Adrenal gland (tissue), 9 donors: ENCODE measurements at regions not wholly inside any gene's neighbourhood (a gene's known extent, or its start where the extent isn't known, plus 50 kb on each side); places are given as distances from the start of the nearest gene placed in this dataset.

ENCODE experiments used
- DNase-seq, 7 donors: peaks; one replicate each; pipeline ENCODE4 v3.0.0-alpha.2; 2019 to 2020
- H3K27ac ChIP-seq, 5 donors: fragments of 200-600 bp; sonication (generic) in 4 of 5; 1 replicate in 3 of 5; 2 replicates in 2 of 5; pipeline versions ENCODE4 v1.5.1 to v1.8.0; 2016 to 2020; ENCODE audit warnings: mild to moderate bottlenecking in 1 of 5
- H3K27me3 ChIP-seq: fragments of 200-600 bp; 2 replicates; pipeline ENCODE4 v1.8.0; 2021
- H3K36me3 ChIP-seq, 2 donors: fragments of 200-600 bp; replicated peaks in 1 of 2; 1 replicate in 1 of 2; 2 replicates in 1 of 2; pipeline versions ENCODE4 v1.5.1 to v1.8.0; 2018 to 2022
- H3K4me1 ChIP-seq, 2 donors: fragments of 200-600 bp; replicated peaks in 1 of 2; 1 replicate in 1 of 2; 2 replicates in 1 of 2; pipeline versions ENCODE4 v1.5.1 to v1.8.0; 2018 to 2021
- H3K4me3 ChIP-seq, 4 donors: fragments of 200-600 bp; sonication (generic) in 3 of 4; one replicate each; pipeline ENCODE4 v1.5.1; 2016 to 2018
- H3K9me3 ChIP-seq, 3 donors: fragments of 200-600 bp; sonication (generic) in 1 of 3; replicated peaks in 1 of 3; 1 replicate in 2 of 3; 2 replicates in 1 of 3; pipeline versions ENCODE4 v1.5.1 to v1.8.0; 2016 to 2021
- CTCF ChIP-seq, 6 experiments: fragments of 450-650 bp in 4 of 6; fragments of 200-600 bp in 2 of 6; sonication (generic) in 1 of 6; IDR thresholded peaks; 1 replicate in 5 of 6; 2 replicates in 1 of 6; pipeline versions ENCODE4 v1.5.1 to v1.8.0; 2016 to 2021; ENCODE audit warnings: antibody characterized with exemption in 6 of 6, mild to moderate bottlenecking in 2 of 6, moderate library complexity in 1 of 6
- POLR2A ChIP-seq, 2 donors: fragments of 450-650 bp; IDR thresholded peaks; one replicate each; pipeline ENCODE4 v1.6.1; 2017; ENCODE audit warnings: antibody characterized with exemption in 2 of 2, mild to moderate bottlenecking in 2 of 2, moderate library complexity in 1 of 2
- WGBS, 4 donors: extraction: QIAGEN DNeasy Blood & Tissue Kit in 2 of 4; methylation state at CpG; one replicate each; pipeline versions ENCODE4 v1.1.5 to v1.1.7; 2013 to 2017; 5-methylcytosine and 5-hydroxymethylcytosine counted together
- intact Hi-C, 2 donors: fragments of 100-400 bp; cut with DNase I; formaldehyde crosslinking; loops; one replicate each; pipeline versions ENCODE4 v1.14.1 to v1.15.0; 2022 to 2023
- donor health status: healthy with polysubstance abuse.
- donor health status: Bipolar disorder and iron deficiency.
- donor health status: DM: yes; HTN: yes; CAD: no.
- donor health status: DM: no; HTN: no; CAD: no.
- donor health status: DM: no; HTN: no; CAD: no.

GRCh38 chr10:43822631-43823580, 174.2 kb upstream of the ZNF32 start:
- Histone ChIP-seq H3K27ac (peak overlapping the region in 1 of 5 donors; percentile 4), H3K27me3 (no peaks in the 10 kb centered on the region), H3K36me3 (no peaks in the 10 kb centered on the region), H3K4me3 (no peak overlapping the region), H3K4me1 (peaks cover 0 to 22% of the 10 kb centered on the region in 2 donors), H3K9me3 (no peaks in the 10 kb centered on the region)
- no peak for DNase-seq
- TF ChIP-seq CTCF (IDR thresholded peaks at IDR 0.05) (no peak), POLR2A (IDR thresholded peaks at IDR 0.05) (no peak)
- 59 to 64% (median 60%) methylated on average over 4 of the region's 4 CpGs for WGBS, 4 donors
- intact Hi-C loops = no loop called here

- TF ChIP-seq CTCF (IDR thresholded peaks at IDR 0.05) (no peak), POLR2A (IDR thresholded peaks at IDR 0.05) (no peak)
- 79 to 100% (median 86%) methylated on average over 2 of the region's 2 CpGs for WGBS, 4 donors
- Histone ChIP-seq H3K4me1 (peaks cover 0 to 22% of the 10 kb centered on the region in 2 donors), H3K4me3 (no peak overlapping the region), H3K27ac (peak overlapping the region in 1 of 5 donors; percentile 6), H3K27me3 (no peaks in the 10 kb centered on the region), H3K9me3 (no peaks in the 10 kb centered on the region), H3K36me3 (no peaks in the 10 kb centered on the region)
- no peak for DNase-seq
- intact Hi-C loops = no loop called here
These were observed 172.4 kb upstream of the ZNF32 start for GRCh38 chr10:43821103-43821502.

GRCh38 chr10:43820663-43821062, 172.0 kb upstream of the ZNF32 start:
- intact Hi-C loops = no loop called here
- H3K36me3 ChIP-seq = no peaks in the 10 kb centered on the region
- peaks cover 0 to 22% of the 10 kb centered on the region in 2 donors for H3K4me1 ChIP-seq
- H3K4me3 ChIP-seq = no peak overlapping the region
- H3K27ac ChIP-seq = peak overlapping the region in 1 of 5 donors; percentile 6
- 66 to 68% (median 67%) methylated on average over 3 of the region's 3 CpGs for WGBS, 4 donors
- no peaks in the 10 kb centered on the region for H3K27me3 ChIP-seq
- H3K9me3 ChIP-seq = no peaks in the 10 kb centered on the region
- TF ChIP-seq CTCF (IDR thresholded peaks at IDR 0.05) (no peak), POLR2A (IDR thresholded peaks at IDR 0.05) (no peak)
- DNase-seq = no peak

GRCh38 chr10:43819464-43820230, 171.0 kb upstream of the ZNF32 start:
- peaks cover 0 to 14% of the 10 kb centered on the region in 2 donors for H3K4me1 ChIP-seq
- intact Hi-C loops = no loop called here
- no peak overlapping the region for H3K27ac ChIP-seq
- no peaks in the 10 kb centered on the region for H3K36me3 ChIP-seq
- no peaks in the 10 kb centered on the region for H3K27me3 ChIP-seq
- 76 to 91% (median 81%) methylated on average over 12 to 22 of the region's 22 CpGs for WGBS, 4 donors
- no peak for DNase-seq
- H3K9me3 ChIP-seq = no peaks in the 10 kb centered on the region
- no peak for TF ChIP-seq POLR2A (IDR thresholded peaks at IDR 0.05)
- TF ChIP-seq CTCF (IDR thresholded peaks at IDR 0.05) = no peak
- no peak overlapping the region for H3K4me3 ChIP-seq
